Activated CD4-positive, CD25-positive, alpha-beta regulatory T cell treated with anti-CD3 and anti-CD28 coated beads, Interleukin-2, amount 50 U/mL, for 16 hours (primary cell): ENCODE measurements at regions not wholly inside any gene's neighbourhood (a gene's known extent, or its start where the extent isn't known, plus 50 kb on each side); places are given as distances from the start of the nearest gene placed in this dataset.
"Not testable (repeated sequence)": the region's sequence is repeated elsewhere in the genome, so short reads cannot be mapped to it uniquely, and the experiment has no call there.

Experiments used
- DNase-seq: peaks from one replicate; pipeline ENCODE4 v3.0.0-alpha.2; 2020; ENCODE audit warnings: low read depth, low spot score

- DNase-seq, result no peak
Observed at GRCh38 chr3:106345353-106346027, 476.7 kb upstream of the CBLB start.

- no peak for DNase-seq
Observed at GRCh38 chr3:106347350-106347749, 478.5 kb upstream of the CBLB start.

GRCh38 chr3:106348139-106348690, 479.4 kb upstream of the CBLB start:
- DNase-seq, result no peak

- DNase-seq, result no peak
Observed at GRCh38 chr3:106349191-106349881, 480.5 kb upstream of the CBLB start.

GRCh38 chr3:106355873-106356272, 487.1 kb upstream of the CBLB start:
- DNase-seq, result no peak

- no peak for DNase-seq
Observed at GRCh38 chr3:106359692-106360091, 490.9 kb upstream of the CBLB start.

GRCh38 chr3:106360901-106361300, 492.1 kb upstream of the CBLB start:
- not testable (repeated sequence) for DNase-seq

GRCh38 chr3:106364477-106364876, 495.7 kb upstream of the CBLB start:
- DNase-seq, result no peak

- DNase-seq, result no peak
Observed at GRCh38 chr3:106365061-106365691, 496.4 kb upstream of the CBLB start.

GRCh38 chr3:106366352-106366751, 497.5 kb upstream of the CBLB start:
- DNase-seq, result no peak

GRCh38 chr3:106367496-106367895, 498.7 kb upstream of the CBLB start:
- DNase-seq, result no peak

GRCh38 chr3:106371221-106371970, 502.6 kb upstream of the CBLB start:
- DNase-seq, result no peak

- no peak for DNase-seq
Observed at GRCh38 chr3:106371971-106372805, 503.4 kb upstream of the CBLB start.

GRCh38 chr3:106372806-106373190, 504.0 kb upstream of the CBLB start:
- no peak for DNase-seq

- DNase-seq, result no peak
Observed at GRCh38 chr3:106376016-106376570, 507.3 kb upstream of the CBLB start.

- DNase-seq, result no peak
Observed at GRCh38 chr3:106379251-106379750, 510.5 kb upstream of the CBLB start.

GRCh38 chr3:106380232-106380631, 511.4 kb upstream of the CBLB start:
- DNase-seq, result no peak

- DNase-seq, result no peak
Observed at GRCh38 chr3:106381286-106381938, 512.6 kb upstream of the CBLB start.

- DNase-seq, result no peak
Observed at GRCh38 chr3:106381939-106382335, 513.1 kb upstream of the CBLB start.

GRCh38 chr3:106386050-106386449, 517.2 kb upstream of the CBLB start:
- DNase-seq, result no peak
